Left colon (tissue), 2 donors: ENCODE measurements at regions not wholly inside any gene's neighbourhood (a gene's known extent, or its start where the extent isn't known, plus 50 kb on each side); places are given as distances from the start of the nearest gene placed in this dataset.

Experiments
- ATAC-seq: fragments of 200-7000 bp; cut with Tn5 transposase; one replicate; pipeline ENCODE4 v1.9.1; 2020; ENCODE audit warnings: mild to moderate bottlenecking, moderate library complexity
- DNase-seq, 2 donors: peaks; one replicate each; pipeline ENCODE4 v3.0.0-alpha.2; 2020
- intact Hi-C, 2 donors: fragments of 100-400 bp; cut with DNase I in 1 of 2; cut with micrococcal nuclease in 1 of 2; formaldehyde crosslinking; loops; one replicate each; pipeline versions ENCODE4 v1.11.2 to v1.14.0; 2022; cut with DNase I, micrococcal nuclease
- donor health status: DM: no; HTN: no; CAD: no.
- donor health status: DM: yes; HTN: yes; CAD: no.

DNA sequence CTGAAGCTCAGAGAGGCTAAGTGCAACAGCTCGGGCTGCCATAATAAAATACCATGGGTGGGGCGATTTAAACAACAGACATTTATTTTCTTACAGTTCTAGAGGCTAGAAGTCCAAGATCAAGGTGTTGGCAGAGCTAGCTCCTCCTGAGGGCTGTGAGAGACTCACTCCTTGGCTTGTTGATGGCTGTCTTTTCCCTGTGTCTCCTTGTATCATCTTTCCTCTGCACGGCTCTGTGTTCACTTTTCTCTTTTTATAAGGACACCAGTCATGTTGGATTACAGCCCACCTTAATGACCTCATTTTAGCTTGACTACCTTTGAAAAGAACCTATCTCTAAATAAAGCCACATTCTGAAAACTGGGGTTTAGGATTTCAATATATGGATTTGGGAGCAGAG, 129.7 kb downstream of the RPL22L1 start:
- ATAC-seq (peak; percentile 63), DNase-seq (no peak)
- intact Hi-C loops = no loop called here

DNA sequence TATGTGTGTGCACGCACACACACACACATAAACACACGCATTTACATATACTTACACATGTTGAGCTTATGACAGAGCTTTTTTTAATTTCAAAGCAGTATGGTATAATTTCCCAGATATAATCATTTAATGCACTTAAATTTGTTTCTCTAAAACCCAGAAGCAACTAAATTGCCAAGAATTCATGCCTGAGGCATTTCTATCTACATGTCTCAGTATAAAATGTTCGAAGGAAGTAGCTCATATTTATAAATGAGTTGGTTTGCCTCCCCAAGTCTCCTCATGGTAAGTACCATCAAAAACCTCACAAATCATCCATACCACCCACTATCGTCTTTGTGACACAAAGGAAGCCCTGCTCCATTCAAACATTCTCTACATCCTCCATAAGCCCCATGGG, 130.6 kb downstream of the RPL22L1 start:
- intact Hi-C loops = no loop called here
- no peak for DNase-seq
- no peak for ATAC-seq

DNA sequence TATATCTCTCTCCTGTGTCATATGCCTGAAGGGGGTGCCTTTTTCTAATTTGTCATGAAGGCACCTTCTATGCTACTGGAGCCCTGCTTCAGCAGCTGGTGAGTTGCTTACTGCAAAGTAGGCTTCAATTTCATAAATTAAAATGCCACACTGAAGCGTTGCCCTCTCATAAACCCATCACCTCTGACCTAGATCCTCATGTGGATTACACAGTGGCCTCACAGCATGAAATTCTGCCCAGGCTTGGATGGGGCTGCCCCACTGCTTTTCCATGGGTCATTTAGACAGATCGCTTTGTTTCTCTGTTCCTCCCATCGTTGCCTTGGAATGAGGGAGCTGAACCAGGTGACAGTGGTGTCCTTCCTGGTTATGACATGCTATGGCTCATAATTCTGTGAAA, 131.2 kb downstream of the RPL22L1 start:
- intact Hi-C loops = no loop called here
- no peak for ATAC-seq

DNA sequence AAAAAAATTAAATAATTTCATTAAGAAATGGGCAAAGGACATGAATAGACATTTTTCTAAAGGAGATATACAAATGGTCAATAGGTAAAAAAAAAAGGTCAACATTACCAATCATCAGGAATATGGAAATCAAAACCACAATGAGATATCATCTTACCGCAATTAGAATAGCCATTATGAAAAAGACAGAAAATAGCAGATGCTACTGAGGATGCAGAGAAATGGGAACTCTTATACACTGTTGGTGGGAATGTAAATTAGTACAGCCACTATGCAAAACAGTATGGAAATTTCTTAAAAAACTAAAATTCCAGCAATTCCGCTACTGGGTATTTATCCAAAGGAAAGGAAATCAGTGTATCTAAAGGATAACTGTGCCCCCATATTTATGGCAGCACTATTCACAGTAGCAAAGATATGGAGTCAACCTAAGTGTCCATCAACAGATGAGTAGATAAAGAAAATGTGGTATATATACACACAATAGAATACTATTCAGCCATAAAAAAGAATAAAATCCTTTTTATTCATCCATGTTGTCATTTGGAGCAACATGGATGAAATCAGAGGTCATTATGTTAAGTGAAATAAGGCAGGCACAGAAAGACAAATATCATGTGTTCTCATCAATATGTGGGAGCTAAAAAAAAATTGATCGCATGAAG, 132.4 kb downstream of the RPL22L1 start:
- DNase-seq (no peak), ATAC-seq (no peak)
- intact Hi-C loops = no loop called here

More for the DNA sequence above, 131.2 kb downstream of the RPL22L1 start:
- no peak for DNase-seq

DNA sequence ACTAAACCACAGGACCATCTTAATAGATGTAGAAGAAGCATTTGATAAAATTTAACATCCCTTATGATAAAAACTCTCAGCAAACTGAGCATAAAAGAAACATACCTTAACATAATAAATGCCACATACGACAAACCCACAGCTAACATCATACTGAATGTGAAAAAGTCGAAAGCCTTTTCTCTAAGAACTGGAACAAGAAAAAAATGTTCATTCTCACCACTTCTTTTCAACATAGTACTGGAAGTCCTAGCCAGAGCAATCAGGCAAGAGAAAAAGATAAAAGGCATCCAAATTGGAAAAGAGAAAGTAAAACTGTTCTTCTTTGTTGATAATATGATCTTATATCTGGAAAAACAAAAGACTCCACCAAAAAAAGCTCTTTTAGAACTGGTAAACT, 134.2 kb downstream of the RPL22L1 start:
- intact Hi-C loops = no loop called here
- ATAC-seq = no peak

DNA sequence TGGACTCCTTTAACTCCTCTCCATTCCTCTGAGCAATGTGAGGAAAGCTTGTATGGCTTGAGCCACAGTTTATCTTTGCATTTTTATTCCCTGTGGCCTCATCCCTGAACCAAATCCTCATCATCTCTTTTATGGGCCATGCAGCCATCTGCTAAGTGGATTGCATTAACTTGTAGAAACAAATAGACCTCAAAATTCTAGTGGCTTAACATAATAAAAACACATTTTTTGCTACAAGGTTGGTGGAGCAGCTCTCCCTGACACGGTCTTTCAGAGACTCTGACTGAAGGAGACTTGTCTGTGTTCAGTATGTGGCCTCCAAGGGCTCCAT, 135.3 kb downstream of the RPL22L1 start:
- ATAC-seq (no peak), DNase-seq (no peak)
- intact Hi-C loops = no loop called here

More for the DNA sequence above, 134.2 kb downstream of the RPL22L1 start:
- DNase-seq = no peak

DNA sequence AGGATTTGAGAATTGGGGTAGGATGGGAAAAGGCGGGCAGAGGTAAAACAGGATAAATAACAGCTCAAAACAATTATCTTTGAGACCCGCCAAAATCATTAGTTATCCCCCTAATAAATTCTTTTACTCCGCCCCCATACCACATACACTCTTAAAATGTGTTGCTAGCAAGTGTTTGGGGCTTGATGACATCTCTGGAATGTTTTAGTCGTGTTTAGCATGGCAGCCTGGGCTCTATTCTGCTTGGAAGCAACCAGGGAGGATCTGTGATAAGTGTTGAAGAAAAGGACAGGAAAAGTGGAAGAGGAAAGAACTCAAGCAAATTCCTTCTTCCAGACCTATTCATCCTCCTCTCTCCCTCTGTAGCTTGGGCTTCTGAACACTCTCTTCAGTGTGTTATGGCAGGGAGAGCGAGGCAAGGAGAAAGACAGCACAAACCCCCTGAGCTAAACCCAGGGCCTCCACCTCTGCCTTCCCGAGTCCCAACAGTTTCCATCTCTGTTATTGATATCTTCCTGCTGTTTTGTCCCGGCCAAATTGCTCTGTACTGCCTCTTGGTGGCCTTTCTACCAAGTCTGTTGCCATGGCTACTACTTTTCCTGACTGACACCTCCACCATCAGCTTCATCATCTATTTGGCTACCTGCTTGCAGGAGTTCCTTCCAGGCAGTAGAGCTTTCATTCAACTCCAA, 135.8 kb downstream of the RPL22L1 start:
- intact Hi-C loops = no loop called here
- no peak for ATAC-seq
- DNase-seq = no peak

DNA sequence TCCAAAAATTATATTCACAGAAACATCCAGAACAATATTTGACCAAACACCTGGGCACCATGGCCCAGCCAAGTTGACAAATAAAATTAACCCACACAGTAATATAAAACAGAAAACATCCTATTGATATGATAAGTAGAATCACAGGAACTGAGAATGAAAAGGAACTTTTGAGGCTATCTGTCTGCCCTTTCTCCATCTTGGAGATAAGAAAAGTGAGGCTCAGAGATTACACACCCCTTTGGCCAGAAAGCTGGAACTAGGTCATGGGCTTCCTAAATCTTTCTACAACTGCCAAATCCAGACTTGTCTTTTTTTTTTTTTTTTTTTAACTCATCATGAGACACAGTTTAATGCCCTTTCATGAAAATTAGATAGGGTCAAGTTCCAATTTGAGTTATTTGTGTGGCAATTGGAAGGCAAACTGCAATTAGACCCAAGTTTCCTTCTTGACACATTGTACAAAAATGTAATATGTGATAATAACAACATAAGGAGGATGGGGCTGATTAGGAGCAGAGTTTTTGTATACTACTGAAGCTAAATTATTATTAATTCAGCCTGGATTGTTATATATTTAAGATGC, 137.2 kb downstream of the RPL22L1 start:
- intact Hi-C loops = no loop called here
- DNase-seq (no peak), ATAC-seq (no peak)

DNA sequence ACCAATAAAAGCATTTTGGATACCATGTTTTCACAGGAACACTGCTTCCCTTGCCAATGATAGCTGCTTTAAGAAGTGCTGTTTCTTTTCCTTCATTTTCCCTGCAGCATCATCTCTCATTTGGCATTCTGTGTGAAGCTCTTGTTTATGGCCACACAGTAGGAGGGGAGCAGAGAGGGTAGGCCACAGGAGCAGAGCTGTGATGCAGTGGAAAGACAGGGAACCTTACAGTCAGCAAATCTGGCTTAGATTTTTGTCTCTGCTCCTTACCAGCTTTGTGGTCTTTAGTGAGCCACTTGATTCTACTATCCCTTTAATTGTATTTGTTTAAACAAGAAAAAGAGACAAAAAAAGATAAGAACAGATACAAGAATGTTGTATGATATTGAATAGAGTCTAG, 138.7 kb downstream of the RPL22L1 start:
- intact Hi-C loops = no loop called here
- no peak for DNase-seq
- no peak for ATAC-seq

DNA sequence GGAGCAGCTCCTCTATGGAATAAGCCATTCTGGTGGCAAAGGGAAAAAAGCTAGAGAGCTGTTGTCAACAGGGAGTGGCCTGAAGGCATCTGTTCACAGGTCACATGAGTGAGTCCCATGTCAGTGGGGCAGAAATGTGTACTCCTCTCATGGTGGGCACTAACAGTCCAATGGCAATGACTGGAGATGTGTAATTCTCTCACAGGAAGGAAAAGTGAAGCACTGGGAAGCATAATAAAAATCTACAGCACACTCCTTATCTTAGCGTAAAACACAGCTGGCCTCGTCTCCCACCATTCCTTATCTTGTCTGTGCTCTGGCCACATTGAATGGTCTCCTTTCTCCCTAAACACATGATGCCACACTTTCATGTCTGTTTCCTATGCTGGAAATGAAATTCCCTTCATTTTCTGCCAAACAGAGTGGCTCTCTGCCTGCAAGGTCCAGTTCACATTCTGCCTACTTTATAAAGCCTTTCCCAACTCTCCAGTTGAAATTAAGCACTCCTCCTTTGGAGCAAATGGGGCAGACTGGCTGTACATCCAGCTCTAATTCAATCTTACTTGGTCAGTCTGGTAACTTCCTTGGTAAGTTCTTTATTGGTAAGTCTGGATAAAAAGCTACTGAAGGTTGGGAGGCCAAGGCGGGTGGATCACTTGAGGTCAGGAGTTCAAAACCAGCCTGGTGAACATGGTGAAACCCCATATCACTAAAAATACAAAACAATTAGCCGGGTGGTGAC, 139.8 kb downstream of the RPL22L1 start:
- DNase-seq (no peak), ATAC-seq (no peak)
- intact Hi-C loops = no loop called here

DNA sequence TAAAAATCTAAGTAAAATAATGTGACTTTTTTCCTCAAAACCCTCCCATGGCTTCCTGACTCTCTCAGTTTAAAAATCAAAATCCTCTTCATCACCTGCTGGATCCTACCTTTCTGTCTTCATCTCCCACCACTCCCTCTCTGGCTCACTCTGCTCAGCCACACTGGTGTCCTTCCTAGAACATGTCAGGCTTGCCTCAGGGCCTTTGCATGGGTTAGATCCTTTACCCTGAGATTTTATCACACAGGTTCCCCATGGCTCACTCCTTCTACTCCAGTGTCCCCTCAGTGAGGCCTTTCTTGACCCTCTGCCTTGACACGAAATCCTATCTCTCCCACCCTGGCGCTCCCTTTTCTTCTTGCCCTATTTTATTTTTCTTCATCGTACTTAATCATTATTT, 141.8 kb downstream of the RPL22L1 start:
- intact Hi-C loops = no loop called here
- ATAC-seq = no peak
- no peak for DNase-seq

DNA sequence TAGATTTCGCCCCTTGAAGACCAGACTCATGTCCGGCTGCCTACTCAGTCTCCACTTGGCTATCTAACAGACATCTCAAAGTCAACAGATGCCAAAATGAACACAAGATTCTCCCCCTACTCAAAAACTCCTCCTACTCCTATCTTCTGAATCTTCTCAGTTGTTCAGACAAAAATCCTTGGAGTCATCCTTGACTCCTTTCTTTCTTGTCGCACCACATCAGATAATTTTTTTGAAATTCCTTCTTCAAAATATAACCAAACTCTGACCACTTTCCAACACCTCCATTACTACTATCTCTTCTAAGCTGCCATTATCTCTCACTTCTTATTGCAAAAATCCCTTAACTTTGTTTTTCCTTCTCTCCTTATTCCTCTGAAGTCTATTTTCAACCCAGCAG, 141.9 kb upstream of the SLC7A14 start:
- ATAC-seq (no peak), DNase-seq (no peak)
- intact Hi-C loops = no loop called here

DNA sequence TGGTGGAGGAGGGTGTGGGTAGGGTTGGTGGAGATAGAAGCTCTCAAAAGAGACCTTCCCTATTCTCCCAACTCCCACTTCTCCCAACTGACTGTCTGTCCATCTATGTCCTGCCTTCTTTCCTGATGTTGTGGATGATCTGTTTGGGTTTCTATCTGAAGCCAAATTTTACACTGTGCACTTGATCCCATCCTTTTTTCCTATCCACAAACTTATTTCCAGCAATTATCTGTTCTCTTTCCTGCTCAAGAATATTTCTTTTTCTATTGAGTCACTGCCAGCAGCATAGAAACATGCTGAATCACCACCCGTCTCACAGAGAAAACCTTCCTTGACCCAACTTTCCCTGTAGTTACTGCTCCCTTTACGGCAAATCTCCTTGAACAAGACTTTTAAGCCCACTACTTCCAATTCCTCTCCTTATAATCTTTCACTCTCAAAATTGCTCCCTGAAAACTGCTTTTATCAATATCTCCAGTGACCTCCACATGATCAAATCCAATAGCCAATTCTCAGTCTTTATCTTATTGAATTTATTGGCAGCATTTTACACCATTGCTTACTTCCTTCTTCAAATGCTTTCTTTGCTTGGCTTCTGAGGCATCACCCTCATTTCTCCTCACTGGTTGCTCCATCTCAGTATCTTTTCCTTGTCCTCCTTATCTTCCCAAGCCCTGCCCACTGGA, 141.2 kb upstream of the SLC7A14 start:
- DNase-seq (no peak), ATAC-seq (no peak)
- intact Hi-C loops = no loop called here

DNA sequence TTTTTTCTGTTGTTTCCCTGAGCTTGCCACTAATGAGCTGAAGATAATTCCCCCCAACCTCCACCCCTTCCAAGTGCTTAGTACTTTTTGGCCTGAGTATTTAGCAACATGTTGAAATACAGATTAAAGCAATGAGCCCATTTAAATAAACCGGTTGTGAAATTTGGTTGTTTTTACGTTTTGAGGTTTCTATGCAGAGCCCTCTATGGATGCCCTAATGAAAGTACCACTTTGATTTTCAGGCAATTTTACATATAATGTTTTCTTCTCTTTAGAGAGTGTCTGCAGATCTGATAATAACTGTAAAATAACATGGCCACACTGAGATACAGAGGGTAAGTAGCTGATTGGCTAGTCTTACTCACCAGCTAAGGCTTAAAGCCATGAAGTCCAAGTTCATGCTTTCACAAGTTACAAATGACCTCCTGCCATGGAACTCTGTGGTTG, 139.4 kb upstream of the SLC7A14 start:
- DNase-seq = no peak
- ATAC-seq = no peak
- intact Hi-C loops = no loop called here

DNA sequence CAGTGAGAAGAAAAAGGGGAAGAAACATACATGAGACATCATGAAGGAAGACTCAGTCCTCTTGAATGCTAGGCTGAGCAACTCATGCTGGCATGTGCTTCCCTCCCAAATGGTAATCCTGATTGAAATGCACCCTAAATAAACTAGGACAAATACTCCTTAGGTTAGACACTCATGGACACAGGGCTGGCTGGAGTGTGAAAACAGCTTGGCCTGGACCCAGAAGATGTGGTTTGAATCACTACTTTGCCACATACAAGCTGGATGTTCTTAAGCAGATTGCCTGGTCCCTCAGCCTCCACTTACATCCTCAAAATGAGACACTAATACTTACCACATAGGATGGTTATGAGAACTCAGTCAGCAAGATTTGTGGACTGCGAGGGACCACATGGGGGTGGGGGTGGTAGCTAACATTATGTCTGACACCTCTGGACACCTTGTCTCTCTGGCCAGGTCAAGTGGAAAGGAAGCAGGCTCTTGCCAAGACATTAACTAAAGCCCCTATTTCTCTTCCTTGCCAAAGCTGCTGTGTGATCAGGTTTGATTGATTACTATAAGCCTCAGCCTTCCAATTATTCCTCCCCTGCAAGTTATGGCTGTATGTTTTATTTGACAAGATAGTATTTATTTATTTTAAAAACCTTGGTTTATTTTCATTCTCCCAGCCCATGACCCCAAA, 138.9 kb upstream of the SLC7A14 start:
- intact Hi-C loops = no loop called here
- DNase-seq (no peak), ATAC-seq (no peak)

DNA sequence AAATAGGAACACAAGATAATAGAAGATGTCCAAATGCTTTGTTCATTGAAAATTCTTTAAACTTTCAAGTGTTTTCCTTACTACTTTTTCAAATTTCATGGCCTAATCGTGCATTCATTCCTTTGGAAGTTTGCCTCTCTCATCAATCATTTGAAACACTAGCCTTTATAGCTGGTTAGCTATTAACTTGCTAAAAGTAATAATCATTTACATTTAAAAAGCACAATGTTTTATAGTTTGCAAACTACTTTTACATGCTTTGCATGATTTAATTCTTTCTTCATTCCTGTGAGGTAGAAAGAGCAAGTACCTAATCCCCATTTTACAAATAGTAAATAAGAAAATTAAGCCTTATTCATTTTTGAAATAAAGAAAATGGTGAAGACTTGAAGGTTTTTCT, 137.4 kb upstream of the SLC7A14 start:
- DNase-seq = no peak

DNA sequence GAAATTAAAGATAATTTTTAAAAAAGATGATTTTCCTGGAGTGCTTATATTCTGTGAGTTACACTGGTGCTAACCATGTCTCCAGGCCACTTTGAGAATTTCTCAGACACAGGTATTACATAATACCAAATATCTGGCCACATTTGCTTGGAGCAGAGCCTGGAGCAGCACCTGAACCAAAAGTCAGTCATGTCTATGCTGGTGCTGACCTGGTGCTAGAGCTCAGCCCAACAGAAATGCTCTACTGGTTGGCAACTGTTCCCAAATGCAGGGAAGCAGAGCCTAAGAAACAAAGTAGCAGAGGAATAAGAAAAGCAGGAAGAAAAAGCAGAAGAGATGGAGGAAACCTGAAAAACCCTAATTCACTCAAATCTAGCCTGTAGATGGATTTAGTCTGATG, 135.7 kb upstream of the SLC7A14 start:
- DNase-seq (no peak), ATAC-seq (no peak)
- intact Hi-C loops = no loop called here

More for the DNA sequence above, 137.4 kb upstream of the SLC7A14 start:
- ATAC-seq = no peak
- intact Hi-C loops = no loop called here

DNA sequence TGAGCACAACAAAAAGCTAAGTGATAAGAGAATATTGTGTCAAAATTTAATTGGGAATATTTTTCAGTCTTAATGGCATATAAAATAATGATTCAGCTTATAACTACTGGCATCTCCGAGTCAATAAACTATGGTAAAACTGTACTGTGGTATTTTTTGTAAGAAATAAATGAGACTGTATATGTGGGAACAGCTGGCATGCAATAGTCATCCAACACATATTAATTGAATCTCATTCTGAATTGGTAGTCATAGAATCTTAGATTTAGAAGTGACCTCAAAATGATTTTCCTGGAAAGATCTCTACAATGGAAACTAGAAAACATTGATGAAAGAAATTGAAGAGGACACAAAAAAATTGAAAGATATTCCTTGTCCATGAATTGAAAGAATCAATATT, 133.4 kb upstream of the SLC7A14 start:
- DNase-seq (no peak), ATAC-seq (no peak)
- intact Hi-C loops = no loop called here

DNA sequence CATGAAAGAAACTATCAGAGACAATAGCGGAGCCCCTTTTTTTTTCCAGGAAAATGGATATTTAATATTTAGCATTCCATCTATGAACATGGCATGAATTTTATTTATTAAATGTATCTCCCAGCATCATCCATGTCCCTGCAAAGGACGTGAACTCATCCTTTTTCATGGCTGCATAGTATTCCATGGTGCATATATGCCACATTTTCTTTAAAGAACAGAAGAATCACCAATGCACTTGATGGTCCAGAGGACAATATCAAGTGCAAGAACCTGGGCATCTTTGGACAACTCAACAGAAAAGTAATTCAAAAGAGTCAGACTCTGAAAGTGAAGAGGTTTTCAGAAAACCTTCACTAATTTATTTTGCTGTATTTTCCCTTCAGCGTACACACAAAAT, 133.0 kb upstream of the SLC7A14 start:
- DNase-seq (no peak), ATAC-seq (no peak)
- intact Hi-C loops = no loop called here
